Upper lobe of right lung (tissue), 1 donor: ENCODE measurements at regions not wholly inside any gene's neighbourhood (a gene's known extent, or its start where the extent isn't known, plus 50 kb on each side); places are given as distances from the start of the nearest gene placed in this dataset.

Experiments
- ATAC-seq: fragments of 200-7000 bp; cut with Tn5 transposase; one replicate; pipeline ENCODE4 v1.9.1; 2020; ENCODE audit warnings: mild to moderate bottlenecking, moderate library complexity
- DNase-seq: peaks from one replicate; pipeline ENCODE4 v3.0.0-alpha.2; 2020
- H3K27ac ChIP-seq: fragments of 200-600 bp; one replicate; pipeline ENCODE4 v1.8.0; 2022
- H3K27me3 ChIP-seq: fragments of 200-600 bp; one replicate; pipeline ENCODE4 v1.8.0; 2022; ENCODE audit warnings: mild to moderate bottlenecking
- H3K36me3 ChIP-seq: fragments of 200-600 bp; one replicate; pipeline ENCODE4 v1.8.0; 2022
- H3K4me1 ChIP-seq: fragments of 200-600 bp; one replicate; pipeline ENCODE4 v1.8.0; 2022
- H3K4me3 ChIP-seq: fragments of 200-600 bp; one replicate; pipeline ENCODE4 v1.8.0; 2022; ENCODE audit warnings: mild to moderate bottlenecking
- H3K9me3 ChIP-seq: fragments of 200-600 bp; one replicate; pipeline ENCODE4 v1.8.0; 2022
- CTCF ChIP-seq: fragments of 200-600 bp; IDR thresholded peaks from one replicate; pipeline ENCODE4 v1.8.0; 2022; ENCODE audit warnings: antibody characterized with exemption
- intact Hi-C: fragments of 100-400 bp; cut with DNase I; formaldehyde crosslinking; loops from one replicate; pipeline ENCODE4 v1.11.0; 2022
- donor health status: DM: no; HTN: yes; CAD: no; lungs with severe emphysema.

- no peaks in the 10 kb centered on the region for H3K9me3 ChIP-seq
- no peaks in the 10 kb centered on the region for H3K36me3 ChIP-seq
- no peak for TF ChIP-seq CTCF
- H3K4me1 ChIP-seq = no peaks in the 10 kb centered on the region
- no peak overlapping the region for H3K4me3 ChIP-seq
- DNase-seq (no peak), ATAC-seq (no peak)
- no peak overlapping the region for H3K27ac ChIP-seq
- intact Hi-C loops = no loop called here
- no peaks in the 10 kb centered on the region for H3K27me3 ChIP-seq
Measured at GRCh38 chr7:148472406-148472805, 118.2 kb upstream of the C7orf33 start.

- H3K36me3 ChIP-seq = no peaks in the 10 kb centered on the region
- H3K27ac ChIP-seq = no peak overlapping the region
- intact Hi-C loops = no loop called here
- DNase-seq = no peak
- H3K27me3 ChIP-seq = no peaks in the 10 kb centered on the region
- no peak for TF ChIP-seq CTCF
- H3K4me3 ChIP-seq = no peak overlapping the region
- no peak for ATAC-seq
- no peaks in the 10 kb centered on the region for H3K4me1 ChIP-seq
- H3K9me3 ChIP-seq = no peaks in the 10 kb centered on the region
Measured at GRCh38 chr7:148473703-148474480, 116.7 kb upstream of the C7orf33 start.

- TF ChIP-seq CTCF = no peak
- H3K9me3 ChIP-seq = no peaks in the 10 kb centered on the region
- no peak overlapping the region for H3K4me3 ChIP-seq
- intact Hi-C loops = no loop called here
- no peak overlapping the region for H3K27ac ChIP-seq
- no peaks in the 10 kb centered on the region for H3K4me1 ChIP-seq
- H3K36me3 ChIP-seq = no peaks in the 10 kb centered on the region
- no peak for DNase-seq
- ATAC-seq = no peak
- H3K27me3 ChIP-seq = no peaks in the 10 kb centered on the region
Measured at GRCh38 chr7:148474481-148475025, 116.0 kb upstream of the C7orf33 start.

- ATAC-seq = no peak
- Histone ChIP-seq H3K27me3 (no peaks in the 10 kb centered on the region), H3K27ac (no peak overlapping the region), H3K4me1 (no peaks in the 10 kb centered on the region), H3K4me3 (no peak overlapping the region), H3K36me3 (no peaks in the 10 kb centered on the region), H3K9me3 (no peaks in the 10 kb centered on the region)
- no peak for TF ChIP-seq CTCF
- intact Hi-C loops = no loop called here
- DNase-seq = no peak
Measured at GRCh38 chr7:148478551-148478950, 112.0 kb upstream of the C7orf33 start.

DNA sequence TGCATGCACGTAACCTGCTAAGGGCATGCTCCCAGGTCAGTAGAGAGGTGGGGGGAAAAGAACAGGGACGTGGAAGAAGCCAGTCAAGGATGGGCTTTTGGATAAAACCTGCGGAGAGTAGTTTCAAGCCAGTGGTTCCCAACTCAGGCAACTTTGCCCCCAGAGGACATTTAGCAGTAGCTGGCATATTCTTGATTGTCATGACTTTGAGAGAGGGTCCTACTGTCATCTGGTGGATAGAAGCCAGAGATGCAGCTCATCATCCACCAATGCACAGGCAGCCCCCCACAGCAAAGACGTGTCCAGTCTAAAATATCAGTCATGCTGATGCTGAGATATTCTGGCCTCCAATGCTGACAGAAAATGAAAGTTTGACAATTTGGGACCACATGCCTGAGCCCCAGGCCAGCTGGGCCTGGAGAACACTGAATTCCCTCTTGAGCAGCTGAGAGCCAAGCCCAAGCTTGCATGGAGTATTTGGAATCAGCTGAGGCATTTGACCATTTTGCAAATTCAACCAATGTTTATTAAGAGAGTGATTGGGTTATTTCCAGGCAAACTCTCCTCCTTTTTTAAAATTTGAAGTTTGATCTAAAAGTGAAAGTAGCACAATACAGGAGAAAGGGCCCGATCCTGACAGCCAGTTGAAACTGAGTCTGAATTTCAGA is 110.0 kb upstream of the C7orf33 start:
- no peaks in the 10 kb centered on the region for H3K9me3 ChIP-seq
- no peak for TF ChIP-seq CTCF
- H3K27me3 ChIP-seq = no peaks in the 10 kb centered on the region
- H3K4me1 ChIP-seq = no peaks in the 10 kb centered on the region
- H3K27ac ChIP-seq = no peak overlapping the region
- DNase-seq = no peak
- no peak for ATAC-seq
- H3K4me3 ChIP-seq = no peak overlapping the region
- intact Hi-C loops = no loop called here
- no peaks in the 10 kb centered on the region for H3K36me3 ChIP-seq
